ENCODE measurements at regions not wholly inside any gene's neighbourhood (a gene's known extent, or its start where the extent isn't known, plus 50 kb on each side); places are given as distances from the start of the nearest gene placed in this dataset.

GRCh38 chr14:104519721-104520120 lies 59.8 kb upstream of the C14orf180 start:
- TF ChIP-seq CTCF (IDR thresholded peaks at IDR 0.05 in 4 of 5, conservative IDR thresholded peaks at IDR 0.05 in 1 of 5) = no peak
- no peak for TF ChIP-seq POLR2A (IDR thresholded peaks at IDR 0.05)
